ENCODE measurements at regions not wholly inside any gene's neighbourhood (a gene's known extent, or its start where the extent isn't known, plus 50 kb on each side); places are given as distances from the start of the nearest gene placed in this dataset.

DNA sequence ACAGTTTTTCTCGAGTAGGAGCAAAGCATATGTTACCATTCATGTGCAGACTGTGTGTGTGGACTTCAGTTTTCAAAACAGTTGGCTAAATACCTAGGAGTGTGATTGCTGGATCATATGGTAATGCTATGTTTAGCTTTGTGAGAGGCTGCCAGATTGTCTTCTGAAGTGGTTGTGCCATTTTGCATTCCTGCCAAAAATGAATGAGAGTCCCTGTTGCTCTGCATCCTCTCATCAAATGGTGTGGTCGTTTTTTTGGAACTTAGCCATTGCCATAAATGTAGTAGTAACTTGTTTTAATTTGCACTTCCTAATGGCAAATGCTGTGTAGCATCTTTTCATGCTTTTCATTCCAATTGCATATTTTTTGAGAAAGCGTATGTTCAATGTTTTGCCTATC, 77.2 kb upstream of the NDN start:
- TF ChIP-seq CTCF (IDR thresholded peaks at IDR 0.05 in 2 of 3, conservative IDR thresholded peaks at IDR 0.05 in 1 of 3; ENCODE audit: borderline replicate concordance in 1 of 3, insufficient read depth in 1 of 3, low read depth in 2 of 3, low read length in 2 of 3) = no peak
- no peak for TF ChIP-seq YY1 (IDR thresholded peaks at IDR 0.05; ENCODE audit: extremely low read depth, insufficient replicate concordance, low read depth, low read length)
- no peak for TF ChIP-seq CBX3 (IDR thresholded peaks at IDR 0.05; ENCODE audit: low read depth)
- TF ChIP-seq FOSL1 (IDR thresholded peaks at IDR 0.05; ENCODE audit: low read depth) = no peak
- TF ChIP-seq EZH2phosphoT487 (IDR thresholded peaks at IDR 0.05; ENCODE audit: borderline replicate concordance) = no peak
- TF ChIP-seq ZNF274 (IDR thresholded peaks at IDR 0.05; ENCODE audit: low read depth, low read length) = no peak
- no peak for TF ChIP-seq POLR2AphosphoS5 (IDR thresholded peaks at IDR 0.05; ENCODE audit: low read depth, low read length)
- TF ChIP-seq, protein P1, sequence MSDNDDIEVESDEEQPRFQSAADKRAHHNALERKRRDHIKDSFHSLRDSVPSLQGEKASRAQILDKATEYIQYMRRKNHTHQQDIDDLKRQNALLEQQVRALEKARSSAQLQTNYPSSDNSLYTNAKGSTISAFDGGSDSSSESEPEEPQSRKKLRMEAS (IDR thresholded peaks at IDR 0.05) = no peak
- no peak for TF ChIP-seq REST (IDR thresholded peaks at IDR 0.05; ENCODE audit: low read depth)
- no peak for TF ChIP-seq POLR2A (IDR thresholded peaks at IDR 0.05; ENCODE audit: borderline replicate concordance, extremely low read depth, insufficient read depth, insufficient read length)

Data from HCT116 (cell line).